ENCODE measurements at regions not wholly inside any gene's neighbourhood (a gene's known extent, or its start where the extent isn't known, plus 50 kb on each side); places are given as distances from the start of the nearest gene placed in this dataset.

DNA sequence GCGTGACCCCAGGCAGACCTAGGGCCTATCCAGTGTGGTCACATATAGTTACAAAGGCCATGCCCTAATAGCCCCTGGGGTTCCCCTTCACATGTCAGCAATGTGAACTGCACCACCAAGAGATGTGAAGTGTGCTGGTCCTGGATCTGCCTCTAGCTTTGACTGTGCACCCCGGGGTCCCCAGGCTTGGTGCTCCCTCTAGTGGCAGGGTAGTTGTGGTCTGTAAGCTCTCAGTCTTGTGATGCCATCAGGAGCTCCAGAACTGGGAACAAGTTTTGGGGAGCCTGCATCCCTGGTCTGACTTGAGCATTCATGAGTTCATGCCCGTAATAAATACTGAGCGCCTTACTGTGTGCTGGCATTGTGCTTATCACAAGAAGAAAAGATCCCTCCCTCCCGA is 143.4 kb downstream of the DHX35 start:
- TF ChIP-seq EZH2phosphoT487 (IDR thresholded peaks at IDR 0.05; ENCODE audit: insufficient read depth, low read depth) (no peak), EZH2 (IDR thresholded peaks at IDR 0.05; ENCODE audit: insufficient read depth, poor library complexity, severe bottlenecking) (no peak)
